Astrocyte (in vitro differentiated cells and primary cell): ENCODE measurements at regions not wholly inside any gene's neighbourhood (a gene's known extent, or its start where the extent isn't known, plus 50 kb on each side); places are given as distances from the start of the nearest gene placed in this dataset.

Source experiments
- DNase-seq: peaks from one replicate; pipeline ENCODE4 v3.0.0-alpha.2; 2010; ENCODE audit warnings: low read depth
- FAIRE-seq: peaks from 2 replicates; lab custom pipeline; 2011; peaks lifted over from hg19 to GRCh38; lab: Jason Lieb, UNC
- H2AFZ ChIP-seq: 2 replicates; pipeline ENCODE4 v1.6.0; 2012; ENCODE audit warnings: low read depth, low read length, inconsistent platforms
- H3K27ac ChIP-seq: 2 replicates; pipeline ENCODE4 v1.5.1; 2011; ENCODE audit warnings: low read depth, low read length, inconsistent platforms
- H3K27me3 ChIP-seq: 2 replicates; pipeline ENCODE4 v1.6.0; 2011; ENCODE audit warnings: low read length, inconsistent platforms; ENCODE audit not compliant: insufficient read depth
- H3K36me3 ChIP-seq: 2 replicates; pipeline ENCODE4 v1.5.1; 2011; ENCODE audit warnings: low read length, inconsistent platforms; ENCODE audit not compliant: insufficient read depth
- H3K4me1 ChIP-seq: 2 replicates; pipeline ENCODE4 v1.5.1; 2011; ENCODE audit warnings: low read length, inconsistent platforms; ENCODE audit not compliant: insufficient read depth
- H3K4me2 ChIP-seq: 2 replicates; pipeline ENCODE4 v1.6.0; 2012; ENCODE audit warnings: low read length, inconsistent platforms
- H3K4me3 ChIP-seq: 2 replicates; pipeline ENCODE4 v1.5.1; 2011; ENCODE audit warnings: low read depth, mild to moderate bottlenecking, low read length, inconsistent platforms; ENCODE audit not compliant: insufficient read depth
- H3K79me2 ChIP-seq: 2 replicates; pipeline ENCODE4 v1.6.0; 2012; ENCODE audit warnings: mild to moderate bottlenecking, low read length, inconsistent platforms; ENCODE audit not compliant: insufficient read depth
- H3K9ac ChIP-seq: 2 replicates; pipeline ENCODE4 v1.6.0; 2012; ENCODE audit warnings: mild to moderate bottlenecking, low read length, inconsistent platforms
- H3K9me3 ChIP-seq: 2 replicates; pipeline ENCODE4 v1.5.1; 2012; ENCODE audit warnings: low read depth, mild to moderate bottlenecking, low read length, inconsistent platforms; ENCODE audit not compliant: insufficient read depth
- H4K20me1 ChIP-seq: 2 replicates; pipeline ENCODE4 v1.6.0; 2012; ENCODE audit warnings: low read length, inconsistent platforms; ENCODE audit not compliant: insufficient read depth
- H3K27ac Mint-ChIP-seq: one replicate; pipeline ENCODE4 v1.8.0; 2021; ENCODE audit warnings: mild to moderate bottlenecking, mixed read lengths; ENCODE audit not compliant: unreplicated experiment
- H3K27me3 Mint-ChIP-seq: one replicate; pipeline ENCODE4 v1.8.0; 2021; ENCODE audit warnings: low read depth, mixed read lengths; ENCODE audit not compliant: unreplicated experiment
- H3K36me3 Mint-ChIP-seq: one replicate; pipeline ENCODE4 v1.8.0; 2021; ENCODE audit warnings: low read depth, mixed read lengths; ENCODE audit not compliant: unreplicated experiment
- H3K4me1 Mint-ChIP-seq: one replicate; pipeline ENCODE4 v1.8.0; 2021; ENCODE audit warnings: low read depth, mixed read lengths; ENCODE audit not compliant: unreplicated experiment
- H3K4me3 Mint-ChIP-seq: one replicate; pipeline ENCODE4 v1.8.0; 2021; ENCODE audit warnings: mild to moderate bottlenecking, moderate library complexity, mixed read lengths; ENCODE audit not compliant: unreplicated experiment
- H3K9me3 Mint-ChIP-seq: one replicate; pipeline ENCODE4 v1.8.0; 2021; ENCODE audit warnings: mild to moderate bottlenecking, mixed read lengths; ENCODE audit not compliant: unreplicated experiment
- CTCF ChIP-seq: IDR thresholded peaks from 2 replicates; pipeline ENCODE4 v1.5.1; 2011; ENCODE audit warnings: low read depth, mild to moderate bottlenecking, inconsistent platforms, low read length, moderate library complexity; ENCODE audit not compliant: insufficient read depth
- EZH2 ChIP-seq: IDR thresholded peaks from 2 replicates; pipeline ENCODE4 v1.6.1; 2012; ENCODE audit warnings: mild to moderate bottlenecking, low read length, inconsistent platforms; ENCODE audit not compliant: insufficient read depth

- no peaks in the 10 kb centered on the region for H3K36me3 Mint-ChIP-seq
- H3K27me3 Mint-ChIP-seq, result no peaks in the 10 kb centered on the region
- Histone ChIP-seq H3K9me3 (no peaks in the 10 kb centered on the region), H3K9ac (no peak overlapping the region), H3K27ac (no peak overlapping the region), H3K27me3 (no peaks in the 10 kb centered on the region), H2AFZ (no peak overlapping the region), H3K4me1 (peaks cover 16% of the 10 kb centered on the region), H3K4me3 (no peak overlapping the region), H3K4me2 (no peak overlapping the region), H3K36me3 (no peaks in the 10 kb centered on the region), H4K20me1 (no peaks in the 10 kb centered on the region), H3K79me2 (no peaks in the 10 kb centered on the region)
- H3K4me1 Mint-ChIP-seq, result peaks cover 4% of the 10 kb centered on the region
- H3K27ac Mint-ChIP-seq, result no peak overlapping the region
- H3K4me3 Mint-ChIP-seq, result no peak overlapping the region
- TF ChIP-seq CTCF (no peak), EZH2 (no peak)
- no peak for DNase-seq
- FAIRE-seq, result no peak
- no peaks in the 10 kb centered on the region for H3K9me3 Mint-ChIP-seq
Measured at GRCh38 chr16:64481497-64481896, 640.4 kb downstream of the CDH11 start.

- H4K20me1 ChIP-seq, result no peaks in the 10 kb centered on the region
- Mint-ChIP-seq H3K4me3 (no peak overlapping the region), H3K36me3 (no peaks in the 10 kb centered on the region), H3K9me3 (no peaks in the 10 kb centered on the region), H3K27me3 (no peaks in the 10 kb centered on the region), H3K27ac (no peak overlapping the region), H3K4me1 (peaks cover 4% of the 10 kb centered on the region)
- no peaks in the 10 kb centered on the region for H3K36me3 ChIP-seq
- TF ChIP-seq CTCF, result no peak
- TF ChIP-seq EZH2, result no peak
- no peaks in the 10 kb centered on the region for H3K27me3 ChIP-seq
- H3K27ac ChIP-seq, result peak overlapping the region; percentile 58
- H3K9me3 ChIP-seq, result no peaks in the 10 kb centered on the region
- H3K4me3 ChIP-seq, result no peak overlapping the region
- no peaks in the 10 kb centered on the region for H3K79me2 ChIP-seq
- DNase-seq, result peak; percentile 88
- H3K4me2 ChIP-seq, result peak overlapping the region; percentile 73
- H3K9ac ChIP-seq, result peak overlapping the region; percentile 26
- H2AFZ ChIP-seq, result no peak overlapping the region
- peaks cover 23% of the 10 kb centered on the region for H3K4me1 ChIP-seq
- peak; percentile 99 for FAIRE-seq
Measured at GRCh38 chr16:64478252-64478906, 643.5 kb downstream of the CDH11 start.

GRCh38 chr16:64475627-64476351, 646.1 kb downstream of the CDH11 start:
- peak overlapping the region; percentile 40 for H3K4me2 ChIP-seq
- no peaks in the 10 kb centered on the region for H3K27me3 ChIP-seq
- H3K79me2 ChIP-seq, result no peaks in the 10 kb centered on the region
- Mint-ChIP-seq H3K27ac (no peak overlapping the region), H3K27me3 (no peaks in the 10 kb centered on the region), H3K36me3 (no peaks in the 10 kb centered on the region), H3K4me3 (no peak overlapping the region), H3K4me1 (peaks cover 4% of the 10 kb centered on the region), H3K9me3 (no peaks in the 10 kb centered on the region)
- H3K4me1 ChIP-seq, result peaks cover 23% of the 10 kb centered on the region
- no peaks in the 10 kb centered on the region for H4K20me1 ChIP-seq
- FAIRE-seq, result no peak
- no peak overlapping the region for H3K4me3 ChIP-seq
- peak overlapping the region; percentile 1 for H3K9ac ChIP-seq
- DNase-seq, result peak; percentile 98
- H3K9me3 ChIP-seq, result no peaks in the 10 kb centered on the region
- H2AFZ ChIP-seq, result peak overlapping the region; percentile 21
- H3K27ac ChIP-seq, result peak overlapping the region; percentile 36
- no peak for TF ChIP-seq EZH2
- no peak for TF ChIP-seq CTCF
- no peaks in the 10 kb centered on the region for H3K36me3 ChIP-seq
